OCI-LY1 (cell line): ENCODE measurements at regions not wholly inside any gene's neighbourhood (a gene's known extent, or its start where the extent isn't known, plus 50 kb on each side); places are given as distances from the start of the nearest gene placed in this dataset.

Experiments used
- EZH2 ChIP-seq: fragments of 200-600 bp; sonication (generic), shearing (Covaris generic); IDR thresholded peaks from 2 replicates; pipeline ENCODE4 v1.8.0; 2017; ENCODE audit warnings: borderline replicate concordance, mixed run types, mild to moderate bottlenecking, antibody characterized with exemption, low read length, moderate library complexity, mixed read lengths
- TF ChIP-seq, protein P1 (sequence below): fragments of 200-600 bp; sonication (generic), shearing (Covaris generic); IDR thresholded peaks from 2 replicates; pipeline ENCODE4 v1.5.1; 2017; ENCODE audit warnings: mild to moderate bottlenecking, antibody characterized with exemption, low read length, moderate library complexity, mixed read lengths

DNA sequence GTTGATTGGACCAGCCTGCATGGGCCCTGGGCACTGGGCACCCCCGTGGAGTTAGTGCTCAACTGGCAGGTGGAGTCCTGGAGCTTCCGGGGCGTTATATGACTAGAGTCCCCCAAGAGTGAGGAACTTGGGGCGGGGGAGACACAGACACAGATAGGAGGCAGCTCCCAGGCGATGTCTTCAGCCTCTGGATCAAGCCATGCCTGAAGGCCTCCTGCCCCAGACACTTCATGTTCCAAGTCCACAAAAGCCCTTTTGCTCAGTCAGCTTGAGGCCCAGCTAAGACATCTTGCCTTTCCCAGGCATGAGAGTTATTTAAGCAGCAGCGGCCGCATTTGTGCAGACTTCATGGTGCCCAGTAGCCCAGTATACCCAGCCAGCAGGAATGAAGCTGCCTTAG lies 136.6 kb upstream of the CIBAR2 start:
- no peak for TF ChIP-seq EZH2
- TF ChIP-seq, protein P1, sequence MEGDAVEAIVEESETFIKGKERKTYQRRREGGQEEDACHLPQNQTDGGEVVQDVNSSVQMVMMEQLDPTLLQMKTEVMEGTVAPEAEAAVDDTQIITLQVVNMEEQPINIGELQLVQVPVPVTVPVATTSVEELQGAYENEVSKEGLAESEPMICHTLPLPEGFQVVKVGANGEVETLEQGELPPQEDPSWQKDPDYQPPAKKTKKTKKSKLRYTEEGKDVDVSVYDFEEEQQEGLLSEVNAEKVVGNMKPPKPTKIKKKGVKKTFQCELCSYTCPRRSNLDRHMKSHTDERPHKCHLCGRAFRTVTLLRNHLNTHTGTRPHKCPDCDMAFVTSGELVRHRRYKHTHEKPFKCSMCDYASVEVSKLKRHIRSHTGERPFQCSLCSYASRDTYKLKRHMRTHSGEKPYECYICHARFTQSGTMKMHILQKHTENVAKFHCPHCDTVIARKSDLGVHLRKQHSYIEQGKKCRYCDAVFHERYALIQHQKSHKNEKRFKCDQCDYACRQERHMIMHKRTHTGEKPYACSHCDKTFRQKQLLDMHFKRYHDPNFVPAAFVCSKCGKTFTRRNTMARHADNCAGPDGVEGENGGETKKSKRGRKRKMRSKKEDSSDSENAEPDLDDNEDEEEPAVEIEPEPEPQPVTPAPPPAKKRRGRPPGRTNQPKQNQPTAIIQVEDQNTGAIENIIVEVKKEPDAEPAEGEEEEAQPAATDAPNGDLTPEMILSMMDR, result no peak
